H9 (cell line): ENCODE measurements at regions not wholly inside any gene's neighbourhood (a gene's known extent, or its start where the extent isn't known, plus 50 kb on each side); places are given as distances from the start of the nearest gene placed in this dataset.

Experiments
- DNase-seq: peaks from one replicate; pipeline ENCODE4 v3.0.0-alpha.2; 2017
- H2AFZ ChIP-seq: one replicate; pipeline ENCODE4 v1.6.1; 2013; ENCODE audit warnings: mild to moderate bottlenecking, low read length, control low read depth, moderate library complexity
- H2AK5ac ChIP-seq: 2 replicates; pipeline ENCODE4 v1.6.1; 2013; ENCODE audit warnings: low read length, control low read depth, mixed read lengths; ENCODE audit not compliant: insufficient read length
- H2BK120ac ChIP-seq: one replicate; pipeline ENCODE4 v1.6.1; 2013; ENCODE audit warnings: low read depth, mild to moderate bottlenecking, low read length, control low read depth, inconsistent platforms; ENCODE audit not compliant: poor library complexity, severe bottlenecking
- H2BK12ac ChIP-seq: 2 replicates; pipeline ENCODE4 v1.6.1; 2013; ENCODE audit warnings: low read length, control low read depth, mixed read lengths, low read depth; ENCODE audit not compliant: insufficient read length
- H2BK15ac ChIP-seq: 2 replicates; pipeline ENCODE4 v1.6.1; 2013; ENCODE audit warnings: low read depth, low read length, control low read depth
- H2BK20ac ChIP-seq: one replicate; pipeline ENCODE4 v1.6.1; 2013; ENCODE audit warnings: low read depth, mild to moderate bottlenecking, low read length, control low read depth, inconsistent platforms; ENCODE audit not compliant: poor library complexity, severe bottlenecking
- H2BK5ac ChIP-seq: 2 replicates; pipeline ENCODE4 v1.6.1; 2013; ENCODE audit warnings: low read length, control low read depth, mixed read lengths; ENCODE audit not compliant: insufficient read length
- H3K14ac ChIP-seq: 2 replicates; pipeline ENCODE4 v1.6.1; 2013; ENCODE audit warnings: low read length, control low read depth; ENCODE audit not compliant: insufficient read depth
- H3K18ac ChIP-seq: 2 replicates; pipeline ENCODE4 v1.6.1; 2013; ENCODE audit warnings: low read depth, mild to moderate bottlenecking, mixed read lengths, low read length, control low read depth; ENCODE audit not compliant: insufficient read length
- H3K23ac ChIP-seq: 2 replicates; pipeline ENCODE4 v1.6.1; 2013; ENCODE audit warnings: low read length, control low read depth, mixed read lengths, low read depth; ENCODE audit not compliant: insufficient read length
- H3K23me2 ChIP-seq: 2 replicates; pipeline ENCODE4 v1.6.1; 2013; ENCODE audit warnings: low read depth, mild to moderate bottlenecking, mixed read lengths, low read length, control low read depth; ENCODE audit not compliant: insufficient read length, poor library complexity, severe bottlenecking
- H3K27ac ChIP-seq: 2 replicates; pipeline ENCODE4 v1.5.1; 2013; ENCODE audit warnings: low read length, control low read depth, mixed read lengths, low read depth; ENCODE audit not compliant: insufficient read length
- H3K27me3 ChIP-seq: 2 replicates; pipeline ENCODE4 v1.6.1; 2013; ENCODE audit warnings: low read length, control low read depth, inconsistent platforms; ENCODE audit not compliant: insufficient read depth
- H3K4ac ChIP-seq: 2 replicates; pipeline ENCODE4 v1.6.1; 2013; ENCODE audit warnings: low read depth, mild to moderate bottlenecking, control low read depth, inconsistent platforms, low read length, moderate library complexity
- H3K4me1 ChIP-seq: 2 replicates; pipeline ENCODE4 v1.6.1; 2013; ENCODE audit warnings: low read length, control low read depth, inconsistent platforms; ENCODE audit not compliant: insufficient read depth
- H3K4me2 ChIP-seq: 2 replicates; pipeline ENCODE4 v1.6.1; 2013; ENCODE audit warnings: low read length, control low read depth, mixed read lengths; ENCODE audit not compliant: insufficient read length, insufficient read depth
- H3K56ac ChIP-seq: 2 replicates; pipeline ENCODE4 v1.6.1; 2013; ENCODE audit warnings: low read depth, mild to moderate bottlenecking, mixed read lengths, low read length, control low read depth; ENCODE audit not compliant: insufficient read length
- H3K79me1 ChIP-seq: 2 replicates; pipeline ENCODE4 v1.6.1; 2013; ENCODE audit warnings: low read depth, mild to moderate bottlenecking, moderate library complexity, low read length, control low read depth, inconsistent platforms; ENCODE audit not compliant: insufficient read depth, poor library complexity, severe bottlenecking
- H3K79me2 ChIP-seq: 2 replicates; pipeline ENCODE4 v1.6.1; 2013; ENCODE audit warnings: low read length, control low read depth, inconsistent platforms; ENCODE audit not compliant: insufficient read depth
- H3K9ac ChIP-seq: 2 replicates; pipeline ENCODE4 v1.6.1; 2013; ENCODE audit warnings: low read length, control low read depth, mixed read lengths; ENCODE audit not compliant: insufficient read length; ENCODE audit errors: extremely low read depth
- H3K9me3 ChIP-seq: one replicate; pipeline ENCODE4 v1.6.1; 2013; ENCODE audit warnings: low read depth, low read length, inconsistent platforms; ENCODE audit not compliant: control insufficient read depth
- H3T11ph ChIP-seq: one replicate; pipeline ENCODE4 v1.6.1; 2013; ENCODE audit warnings: mild to moderate bottlenecking, low read length, control low read depth, inconsistent platforms
- H4K20me1 ChIP-seq: one replicate; pipeline ENCODE4 v1.6.1; 2013; ENCODE audit not compliant: control insufficient read depth, insufficient read length, insufficient read depth
- H4K5ac ChIP-seq: 2 replicates; pipeline ENCODE4 v1.6.1; 2013; ENCODE audit warnings: low read depth, mild to moderate bottlenecking, mixed read lengths, low read length, control low read depth; ENCODE audit not compliant: insufficient read length
- H4K8ac ChIP-seq: replicated peaks from 2 replicates; pipeline ENCODE4 v1.6.1; 2013; ENCODE audit warnings: low read length, control low read depth, mixed read lengths, low read depth; ENCODE audit not compliant: insufficient read length
- H4K91ac ChIP-seq: 2 replicates; pipeline ENCODE4 v1.6.1; 2013; ENCODE audit warnings: low read depth, mild to moderate bottlenecking, moderate library complexity, mixed read lengths, low read length, control low read depth; ENCODE audit not compliant: insufficient read length
- H3K27ac Mint-ChIP-seq, 3 experiments: 2 replicates in 2 of 3; 3 replicates in 1 of 3; pipeline ENCODE4 v1.8.0; 2020 to 2021; ENCODE audit warnings: mixed read lengths in 3 of 3, mild to moderate bottlenecking in 1 of 3, moderate library complexity in 1 of 3
- H3K27me3 Mint-ChIP-seq: 2 replicates; pipeline ENCODE4 v1.8.0; 2021; ENCODE audit warnings: low read depth, mild to moderate bottlenecking, moderate library complexity, mixed read lengths
- H3K36me3 Mint-ChIP-seq, 3 experiments: 2 replicates in 2 of 3; 3 replicates in 1 of 3; pipeline ENCODE4 v1.8.0; 2020 to 2021; ENCODE audit warnings: low read depth in 3 of 3, mixed read lengths in 3 of 3; ENCODE audit not compliant: insufficient read depth in 1 of 3
- H3K4me1 Mint-ChIP-seq, 2 experiments: 2 replicates each; pipeline ENCODE4 v1.8.0; 2020; ENCODE audit warnings: mixed read lengths in 2 of 2
- H3K4me3 Mint-ChIP-seq, 2 experiments: 2 replicates in 1 of 2; 3 replicates in 1 of 2; pipeline ENCODE4 v1.8.0; 2020 to 2021; ENCODE audit warnings: mild to moderate bottlenecking in 2 of 2, mixed read lengths in 2 of 2, moderate library complexity in 1 of 2
- H3K9me3 Mint-ChIP-seq, 2 experiments: 2 replicates in 1 of 2; 3 replicates in 1 of 2; pipeline ENCODE4 v1.8.0; 2020; ENCODE audit warnings: mild to moderate bottlenecking in 2 of 2, mixed read lengths in 2 of 2, moderate library complexity in 1 of 2
- WGBS: extraction: QIAGEN DNeasy Blood & Tissue Kit; methylation state at CpG from one replicate; pipeline ENCODE4 v1.1.7; 2013; ENCODE audit warnings: missing lambda C conversion rate, low lambda C conversion rate, mixed read lengths; ENCODE audit not compliant: insufficient read length; ENCODE audit errors: extremely low coverage; 5-methylcytosine and 5-hydroxymethylcytosine counted together
- TF ChIP-seq, protein P1 (sequence below): fragments of 200-600 bp; sonication (generic); conservative IDR thresholded peaks from 3 replicates; pipeline ENCODE4 v1.8.0; 2021; ENCODE audit warnings: antibody characterized with exemption, mild to moderate bottlenecking

DNA sequence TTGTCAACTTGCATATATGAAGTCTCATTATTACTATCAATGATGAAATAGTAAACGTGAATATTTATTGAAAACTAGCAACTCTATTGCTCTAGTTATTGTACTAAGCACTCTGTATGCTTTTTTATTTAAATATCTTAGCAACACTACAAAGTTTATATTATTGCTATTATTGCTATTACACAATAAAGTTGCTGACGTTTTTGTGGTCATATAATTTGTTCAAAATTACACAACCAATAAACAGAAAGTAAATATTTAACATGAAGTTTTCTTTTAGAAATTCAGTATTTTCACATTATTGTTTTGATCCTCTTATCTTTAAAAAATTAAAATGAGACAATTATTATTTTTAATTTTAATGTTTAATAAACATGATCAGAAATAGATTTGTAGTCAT is 1521.1 kb upstream of the PCDH7 start:
- WGBS, result no CpG with 5 or more reads among the region's 2 CpGs
- no peak overlapping the region for H3K23ac ChIP-seq
- no peak overlapping the region for H2AFZ ChIP-seq
- no peak overlapping the region for H4K91ac ChIP-seq
- H3K9me3 ChIP-seq, result no peaks in the 10 kb centered on the region
- Mint-ChIP-seq H3K4me1 (no peaks in the 10 kb centered on the region), H3K4me3 (no peak overlapping the region), H3K27ac (no peak overlapping the region), H3K36me3 (no peaks in the 10 kb centered on the region), H3K27me3 (no peaks in the 10 kb centered on the region), H3K9me3 (no peaks in the 10 kb centered on the region)
- no peaks in the 10 kb centered on the region for H3K23me2 ChIP-seq
- no peak overlapping the region for H3K56ac ChIP-seq
- no peaks in the 10 kb centered on the region for H3K27me3 ChIP-seq
- no peak overlapping the region for H2AK5ac ChIP-seq
- H4K8ac ChIP-seq, result no peak overlapping the region
- H3K9ac ChIP-seq, result no peak overlapping the region
- H4K20me1 ChIP-seq, result no peaks in the 10 kb centered on the region
- TF ChIP-seq, protein P1, sequence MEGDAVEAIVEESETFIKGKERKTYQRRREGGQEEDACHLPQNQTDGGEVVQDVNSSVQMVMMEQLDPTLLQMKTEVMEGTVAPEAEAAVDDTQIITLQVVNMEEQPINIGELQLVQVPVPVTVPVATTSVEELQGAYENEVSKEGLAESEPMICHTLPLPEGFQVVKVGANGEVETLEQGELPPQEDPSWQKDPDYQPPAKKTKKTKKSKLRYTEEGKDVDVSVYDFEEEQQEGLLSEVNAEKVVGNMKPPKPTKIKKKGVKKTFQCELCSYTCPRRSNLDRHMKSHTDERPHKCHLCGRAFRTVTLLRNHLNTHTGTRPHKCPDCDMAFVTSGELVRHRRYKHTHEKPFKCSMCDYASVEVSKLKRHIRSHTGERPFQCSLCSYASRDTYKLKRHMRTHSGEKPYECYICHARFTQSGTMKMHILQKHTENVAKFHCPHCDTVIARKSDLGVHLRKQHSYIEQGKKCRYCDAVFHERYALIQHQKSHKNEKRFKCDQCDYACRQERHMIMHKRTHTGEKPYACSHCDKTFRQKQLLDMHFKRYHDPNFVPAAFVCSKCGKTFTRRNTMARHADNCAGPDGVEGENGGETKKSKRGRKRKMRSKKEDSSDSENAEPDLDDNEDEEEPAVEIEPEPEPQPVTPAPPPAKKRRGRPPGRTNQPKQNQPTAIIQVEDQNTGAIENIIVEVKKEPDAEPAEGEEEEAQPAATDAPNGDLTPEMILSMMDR, result no peak
- H4K5ac ChIP-seq, result no peak overlapping the region
- H3K27ac ChIP-seq, result no peak overlapping the region
- H3K14ac ChIP-seq, result no peak overlapping the region
- no peak overlapping the region for H3K18ac ChIP-seq
- H3K79me2 ChIP-seq, result no peaks in the 10 kb centered on the region
- no peak overlapping the region for H2BK5ac ChIP-seq
- no peak overlapping the region for H3K4ac ChIP-seq
- no peaks in the 10 kb centered on the region for H3K4me1 ChIP-seq
- H3K4me2 ChIP-seq, result no peak overlapping the region
- H2BK20ac ChIP-seq, result no peak overlapping the region
- no peak overlapping the region for H2BK15ac ChIP-seq
- no peak overlapping the region for H2BK12ac ChIP-seq
- no peak overlapping the region for H2BK120ac ChIP-seq
- no peak overlapping the region for H3T11ph ChIP-seq
- H3K79me1 ChIP-seq, result no peaks in the 10 kb centered on the region
- no peak for DNase-seq
